ENCODE measurements at regions not wholly inside any gene's neighbourhood (a gene's known extent, or its start where the extent isn't known, plus 50 kb on each side); places are given as distances from the start of the nearest gene placed in this dataset.

GRCh38 chr18:78821396-78821795 lies 158.2 kb upstream of the SALL3 start:
- intact Hi-C loops (cut with micrococcal nuclease; ENCODE audit: unreplicated experiment): no loop called here
- Histone ChIP-seq H3K4me3 (ENCODE audit: low read depth, low read length, poor library complexity, severe bottlenecking) (no peak overlapping the region), H3K27ac (ENCODE audit: low read depth, low read length, poor library complexity, severe bottlenecking) (no peak overlapping the region), H3K9me3 (ENCODE audit: low read depth, low read length, poor library complexity, severe bottlenecking) (no peaks in the 10 kb centered on the region), H3K4me1 (ENCODE audit: insufficient read depth, low read length, poor library complexity, severe bottlenecking) (no peaks in the 10 kb centered on the region), H3K36me3 (ENCODE audit: insufficient read depth, low read length, poor library complexity, severe bottlenecking) (no peaks in the 10 kb centered on the region), H3K27me3 (replicated peaks; ENCODE audit: insufficient read depth, low read depth, low read length, poor library complexity) (peaks cover 22% of the 10 kb centered on the region)
- ChIA-PET POLR2A (ENCODE audit: low non-redundant PET) (no interaction called here), CTCF (no interaction called here)
- no peak for TF ChIP-seq CTCF (conservative IDR thresholded peaks at IDR 0.05; ENCODE audit: low read depth, low read length)
- TF ChIP-seq EZH2 (IDR thresholded peaks at IDR 0.05; ENCODE audit: borderline replicate concordance, low read depth, low read length, poor library complexity, severe bottlenecking): no peak
- DNase-seq (ENCODE audit: low spot score): no peak
- BruUV-seq (replicated peaks): no TSS peak

- intact Hi-C loops (cut with micrococcal nuclease; ENCODE audit: unreplicated experiment): no loop called here
- BruUV-seq (replicated peaks): no TSS peak
- H3K36me3 ChIP-seq (ENCODE audit: insufficient read depth, low read length, poor library complexity, severe bottlenecking): no peaks in the 10 kb centered on the region
These were observed 157.3 kb upstream of the SALL3 start for GRCh38 chr18:78822171-78822948.

GRCh38 chr18:78822949-78823285 lies 156.7 kb upstream of the SALL3 start:
- CTCF ChIA-PET: no interaction called here

More at GRCh38 chr18:78822171-78822948, 157.3 kb upstream of the SALL3 start:
- ChIA-PET CTCF (no interaction called here), POLR2A (ENCODE audit: low non-redundant PET) (no interaction called here)
- DNase-seq (ENCODE audit: low spot score): no peak
- Histone ChIP-seq H3K27me3 (replicated peaks; ENCODE audit: insufficient read depth, low read depth, low read length, poor library complexity) (peaks cover 23% of the 10 kb centered on the region), H3K4me3 (ENCODE audit: low read depth, low read length, poor library complexity, severe bottlenecking) (no peak overlapping the region), H3K9me3 (ENCODE audit: low read depth, low read length, poor library complexity, severe bottlenecking) (no peaks in the 10 kb centered on the region), H3K4me1 (ENCODE audit: insufficient read depth, low read length, poor library complexity, severe bottlenecking) (no peaks in the 10 kb centered on the region), H3K27ac (ENCODE audit: low read depth, low read length, poor library complexity, severe bottlenecking) (no peak overlapping the region)
- no peak for TF ChIP-seq CTCF (conservative IDR thresholded peaks at IDR 0.05; ENCODE audit: low read depth, low read length)
- no peak for TF ChIP-seq EZH2 (IDR thresholded peaks at IDR 0.05; ENCODE audit: borderline replicate concordance, low read depth, low read length, poor library complexity, severe bottlenecking)

More at GRCh38 chr18:78822949-78823285, 156.7 kb upstream of the SALL3 start:
- intact Hi-C loops (cut with micrococcal nuclease; ENCODE audit: unreplicated experiment): no loop called here
- DNase-seq (ENCODE audit: low spot score): no peak
- H3K4me3 ChIP-seq (ENCODE audit: low read depth, low read length, poor library complexity, severe bottlenecking): no peak overlapping the region
- TF ChIP-seq EZH2 (IDR thresholded peaks at IDR 0.05; ENCODE audit: borderline replicate concordance, low read depth, low read length, poor library complexity, severe bottlenecking) (no peak), CTCF (conservative IDR thresholded peaks at IDR 0.05; ENCODE audit: low read depth, low read length) (no peak)
- H3K9me3 ChIP-seq (ENCODE audit: low read depth, low read length, poor library complexity, severe bottlenecking): no peaks in the 10 kb centered on the region
- H3K27ac ChIP-seq (ENCODE audit: low read depth, low read length, poor library complexity, severe bottlenecking): no peak overlapping the region
- no TSS peak for BruUV-seq (replicated peaks)
- POLR2A ChIA-PET (ENCODE audit: low non-redundant PET): no interaction called here
- H3K27me3 ChIP-seq (replicated peaks; ENCODE audit: insufficient read depth, low read depth, low read length, poor library complexity): peaks cover 28% of the 10 kb centered on the region
- no peaks in the 10 kb centered on the region for H3K36me3 ChIP-seq (ENCODE audit: insufficient read depth, low read length, poor library complexity, severe bottlenecking)
- no peaks in the 10 kb centered on the region for H3K4me1 ChIP-seq (ENCODE audit: insufficient read depth, low read length, poor library complexity, severe bottlenecking)
